ENCODE measurements at regions not wholly inside any gene's neighbourhood (a gene's known extent, or its start where the extent isn't known, plus 50 kb on each side); places are given as distances from the start of the nearest gene placed in this dataset.

- no peak overlapping the region for H3K4me3 ChIP-seq (ENCODE audit: low read depth, low read length)
- TF ChIP-seq, protein P1, sequence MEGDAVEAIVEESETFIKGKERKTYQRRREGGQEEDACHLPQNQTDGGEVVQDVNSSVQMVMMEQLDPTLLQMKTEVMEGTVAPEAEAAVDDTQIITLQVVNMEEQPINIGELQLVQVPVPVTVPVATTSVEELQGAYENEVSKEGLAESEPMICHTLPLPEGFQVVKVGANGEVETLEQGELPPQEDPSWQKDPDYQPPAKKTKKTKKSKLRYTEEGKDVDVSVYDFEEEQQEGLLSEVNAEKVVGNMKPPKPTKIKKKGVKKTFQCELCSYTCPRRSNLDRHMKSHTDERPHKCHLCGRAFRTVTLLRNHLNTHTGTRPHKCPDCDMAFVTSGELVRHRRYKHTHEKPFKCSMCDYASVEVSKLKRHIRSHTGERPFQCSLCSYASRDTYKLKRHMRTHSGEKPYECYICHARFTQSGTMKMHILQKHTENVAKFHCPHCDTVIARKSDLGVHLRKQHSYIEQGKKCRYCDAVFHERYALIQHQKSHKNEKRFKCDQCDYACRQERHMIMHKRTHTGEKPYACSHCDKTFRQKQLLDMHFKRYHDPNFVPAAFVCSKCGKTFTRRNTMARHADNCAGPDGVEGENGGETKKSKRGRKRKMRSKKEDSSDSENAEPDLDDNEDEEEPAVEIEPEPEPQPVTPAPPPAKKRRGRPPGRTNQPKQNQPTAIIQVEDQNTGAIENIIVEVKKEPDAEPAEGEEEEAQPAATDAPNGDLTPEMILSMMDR (IDR thresholded peaks at IDR 0.05; ENCODE audit: borderline replicate concordance, insufficient read depth, low read depth, low read length), result no peak
Observed at GRCh38 chr5:155753943-155754581, 572.9 kb upstream of the SGCD start.

DNA sequence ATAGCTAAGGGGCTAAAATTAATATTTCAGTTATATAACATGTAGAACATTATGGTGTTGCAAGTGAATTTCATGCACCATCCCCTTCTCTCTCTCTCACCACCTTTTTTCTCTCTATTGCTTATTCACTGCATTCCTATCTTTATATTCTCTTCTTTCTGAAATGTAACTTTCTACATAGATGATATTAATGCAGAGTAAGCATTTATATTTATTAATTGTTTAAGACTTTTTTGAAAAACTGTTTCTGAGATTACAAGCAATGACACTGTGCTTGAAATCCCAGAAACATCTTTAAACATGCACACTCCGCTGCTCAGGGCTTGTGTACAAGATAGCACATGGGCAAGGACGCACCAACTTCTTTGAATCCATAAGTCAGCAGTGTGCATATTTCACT, 567.7 kb upstream of the SGCD start:
- no peak overlapping the region for H3K4me3 ChIP-seq (ENCODE audit: low read depth, low read length)
- TF ChIP-seq, protein P1 (IDR thresholded peaks at IDR 0.05; ENCODE audit: borderline replicate concordance, insufficient read depth, low read depth, low read length), result no peak

- TF ChIP-seq, protein P1 (IDR thresholded peaks at IDR 0.05; ENCODE audit: borderline replicate concordance, insufficient read depth, low read depth, low read length), result no peak
- H3K4me3 ChIP-seq (ENCODE audit: low read depth, low read length), result no peak overlapping the region
Observed at GRCh38 chr5:155759984-155760383, 567.0 kb upstream of the SGCD start.

GRCh38 chr5:155761502-155761901, 565.5 kb upstream of the SGCD start:
- no peak overlapping the region for H3K4me3 ChIP-seq (ENCODE audit: low read depth, low read length)
- TF ChIP-seq, protein P1 (IDR thresholded peaks at IDR 0.05; ENCODE audit: borderline replicate concordance, insufficient read depth, low read depth, low read length), result no peak

DNA sequence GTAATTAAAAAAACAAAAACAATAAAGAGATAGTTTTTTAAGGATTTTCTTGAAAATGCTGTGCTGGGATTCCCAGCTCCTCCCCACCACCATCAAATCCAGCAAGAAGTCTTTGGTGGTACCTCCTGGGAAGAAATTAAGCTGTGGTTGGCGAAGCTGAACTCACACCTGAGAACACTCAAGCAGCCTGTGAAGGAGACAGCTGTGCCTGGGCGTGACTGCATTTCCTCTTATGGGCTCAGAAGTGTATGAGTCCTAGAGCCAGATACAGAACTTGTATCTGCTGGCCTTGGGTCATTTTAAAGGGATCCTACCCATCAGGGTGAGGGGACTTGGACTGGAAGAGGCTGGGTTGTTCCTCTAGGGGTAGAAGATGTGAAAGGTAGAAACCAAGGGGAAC, 561.2 kb upstream of the SGCD start:
- TF ChIP-seq, protein P1 (IDR thresholded peaks at IDR 0.05; ENCODE audit: borderline replicate concordance, insufficient read depth, low read depth, low read length), result no peak
- no peak overlapping the region for H3K4me3 ChIP-seq (ENCODE audit: low read depth, low read length)

DNA sequence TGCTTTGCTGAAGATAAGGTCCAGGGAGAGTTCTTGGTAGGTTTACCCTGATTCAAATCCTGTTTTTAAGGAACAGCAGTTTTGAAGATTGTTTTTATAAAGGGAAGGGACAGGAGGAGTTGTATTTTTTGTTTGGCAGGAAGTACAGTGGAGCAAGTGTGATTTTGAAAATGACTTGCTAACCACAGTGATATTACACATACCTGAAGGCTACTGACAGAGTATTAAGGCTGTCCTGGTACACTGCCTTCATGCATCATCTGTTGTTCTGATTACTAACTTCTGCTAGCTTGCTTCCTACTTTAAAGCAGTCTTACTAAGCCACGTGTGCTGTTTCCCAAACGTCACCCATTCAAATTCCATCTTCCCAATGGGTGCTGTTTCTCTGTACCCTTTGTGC, 559.5 kb upstream of the SGCD start:
- H3K4me3 ChIP-seq (ENCODE audit: low read depth, low read length), result no peak overlapping the region
- TF ChIP-seq, protein P1 (IDR thresholded peaks at IDR 0.05; ENCODE audit: borderline replicate concordance, insufficient read depth, low read depth, low read length), result no peak

GRCh38 chr5:155768332-155768731, 558.6 kb upstream of the SGCD start:
- TF ChIP-seq, protein P1 (IDR thresholded peaks at IDR 0.05; ENCODE audit: borderline replicate concordance, insufficient read depth, low read depth, low read length), result no peak
- no peak overlapping the region for H3K4me3 ChIP-seq (ENCODE audit: low read depth, low read length)

All from GM12875 (cell line).